Osteoblast (primary cell): ENCODE measurements at regions not wholly inside any gene's neighbourhood (a gene's known extent, or its start where the extent isn't known, plus 50 kb on each side); places are given as distances from the start of the nearest gene placed in this dataset.

Source experiments
- DNase-seq: peaks from one replicate; pipeline ENCODE4 v3.0.0; 2011; ENCODE audit warnings: low spot score, mixed read lengths; ENCODE audit not compliant: insufficient read length; ENCODE audit errors: missing footprints
- H2AFZ ChIP-seq: 2 replicates; pipeline ENCODE4 v1.6.0; 2011; ENCODE audit warnings: mild to moderate bottlenecking, low read length
- H3K27ac ChIP-seq: 2 replicates; pipeline ENCODE4 v1.5.1; 2011; ENCODE audit warnings: mild to moderate bottlenecking, low read depth, low read length, moderate library complexity
- H3K27me3 ChIP-seq: 2 replicates; pipeline ENCODE4 v1.6.0; 2012; ENCODE audit warnings: mild to moderate bottlenecking, control low read depth, inconsistent platforms, low read length, moderate library complexity; ENCODE audit not compliant: insufficient read depth
- H3K36me3 ChIP-seq: 2 replicates; pipeline ENCODE4 v1.5.1; 2011; ENCODE audit warnings: mild to moderate bottlenecking, low read length, control low read depth, moderate library complexity; ENCODE audit not compliant: insufficient read depth
- H3K4me1 ChIP-seq: 2 replicates; pipeline ENCODE4 v1.5.1; 2011; ENCODE audit warnings: mild to moderate bottlenecking, low read length, control low read depth, moderate library complexity; ENCODE audit not compliant: insufficient read depth
- H3K4me2 ChIP-seq: 2 replicates; pipeline ENCODE4 v1.6.0; 2011; ENCODE audit warnings: mild to moderate bottlenecking, low read length; ENCODE audit not compliant: insufficient read depth
- H3K4me3 ChIP-seq: fragments of 200-600 bp; sonication (generic); 3 replicates; pipeline ENCODE4 v1.5.1; 2012; ENCODE audit warnings: mild to moderate bottlenecking, low read length, inconsistent platforms; ENCODE audit not compliant: insufficient read depth
- H3K79me2 ChIP-seq: 2 replicates; pipeline ENCODE4 v1.6.0; 2012; ENCODE audit warnings: mild to moderate bottlenecking, low read length, control low read depth, inconsistent platforms; ENCODE audit not compliant: insufficient read depth
- H3K9me3 ChIP-seq: 2 replicates; pipeline ENCODE4 v1.5.1; 2011; ENCODE audit warnings: low read depth, low read length, control low read depth
- H4K20me1 ChIP-seq: 2 replicates; pipeline ENCODE4 v1.6.0; 2012; ENCODE audit warnings: mild to moderate bottlenecking, low read length, control low read depth; ENCODE audit not compliant: insufficient read depth
- CTCF ChIP-seq: IDR thresholded peaks from 2 replicates; pipeline ENCODE4 v1.5.1; 2011; ENCODE audit warnings: mild to moderate bottlenecking, low read depth, low read length, moderate library complexity; ENCODE audit errors: extremely low read depth

GRCh38 chr5:145441228-145441627, 393.9 kb downstream of the PRELID2 start:
- Histone ChIP-seq H3K79me2 (no peaks in the 10 kb centered on the region), H3K27me3 (no peaks in the 10 kb centered on the region), H3K36me3 (no peaks in the 10 kb centered on the region), H3K4me3 (no peak overlapping the region), H3K4me2 (no peak overlapping the region), H4K20me1 (no peaks in the 10 kb centered on the region), H3K9me3 (peaks cover 4% of the 10 kb centered on the region), H3K4me1 (no peaks in the 10 kb centered on the region), H3K27ac (no peak overlapping the region), H2AFZ (no peak overlapping the region)
- no peak for TF ChIP-seq CTCF
- no peak for DNase-seq

GRCh38 chr5:145437627-145438026, 397.5 kb downstream of the PRELID2 start:
- Histone ChIP-seq H3K4me3 (no peak overlapping the region), H3K36me3 (no peaks in the 10 kb centered on the region), H3K27me3 (no peaks in the 10 kb centered on the region), H3K9me3 (peaks cover 4% of the 10 kb centered on the region), H2AFZ (no peak overlapping the region), H4K20me1 (no peaks in the 10 kb centered on the region), H3K4me2 (no peak overlapping the region), H3K79me2 (no peaks in the 10 kb centered on the region), H3K4me1 (no peaks in the 10 kb centered on the region), H3K27ac (no peak overlapping the region)
- no peak for TF ChIP-seq CTCF
- no peak for DNase-seq

- Histone ChIP-seq H3K36me3 (no peaks in the 10 kb centered on the region), H3K9me3 (peaks cover 4% of the 10 kb centered on the region), H3K27me3 (no peaks in the 10 kb centered on the region), H3K4me1 (no peaks in the 10 kb centered on the region), H3K79me2 (no peaks in the 10 kb centered on the region), H2AFZ (no peak overlapping the region), H3K4me2 (no peak overlapping the region), H4K20me1 (no peaks in the 10 kb centered on the region), H3K4me3 (no peak overlapping the region), H3K27ac (no peak overlapping the region)
- DNase-seq = no peak
- no peak for TF ChIP-seq CTCF
Measured at GRCh38 chr5:145433077-145433476, 402.1 kb downstream of the PRELID2 start.

GRCh38 chr5:145429170-145429569, 406.0 kb downstream of the PRELID2 start:
- Histone ChIP-seq H3K9me3 (no peaks in the 10 kb centered on the region), H3K4me3 (no peak overlapping the region), H4K20me1 (no peaks in the 10 kb centered on the region), H3K79me2 (no peaks in the 10 kb centered on the region), H3K36me3 (no peaks in the 10 kb centered on the region), H3K27ac (no peak overlapping the region), H3K27me3 (no peaks in the 10 kb centered on the region), H3K4me1 (no peaks in the 10 kb centered on the region), H2AFZ (no peak overlapping the region), H3K4me2 (no peak overlapping the region)
- peak; percentile 34 for DNase-seq
- no peak for TF ChIP-seq CTCF
